CD14-positive monocyte (primary cell): ENCODE measurements at regions not wholly inside any gene's neighbourhood (a gene's known extent, or its start where the extent isn't known, plus 50 kb on each side); places are given as distances from the start of the nearest gene placed in this dataset.

Source experiments
- DNase-seq, 3 donors: peaks; one replicate each; pipeline ENCODE4 v3.0.0-alpha.2; 2011 to 2022
- H2AFZ ChIP-seq: 2 replicates; pipeline ENCODE4 v1.6.0; 2012; ENCODE audit warnings: mild to moderate bottlenecking, low read depth, low read length, inconsistent platforms; ENCODE audit not compliant: insufficient read depth, poor library complexity, severe bottlenecking
- H3K27ac ChIP-seq, 2 donors: 1 replicate in 1 of 2; 2 replicates in 1 of 2; pipeline ENCODE4 v1.5.1; 2012 to 2013; ENCODE audit warnings: low read length in 2 of 2, control low read depth in 1 of 2, inconsistent platforms in 1 of 2, low read depth in 1 of 2, mild to moderate bottlenecking in 1 of 2
- H3K27me3 ChIP-seq, 2 donors: one replicate each; pipeline versions ENCODE4 v1.6.0 to v1.6.1; 2011 to 2013; ENCODE audit warnings: low read length in 2 of 2; ENCODE audit not compliant: control insufficient read depth in 2 of 2, insufficient read depth in 2 of 2
- H3K36me3 ChIP-seq, 2 donors: replicated peaks in 1 of 2; 1 replicate in 1 of 2; 2 replicates in 1 of 2; pipeline versions ENCODE4 v1.5.1 to v1.6.1; 2012 to 2013; ENCODE audit warnings: low read length in 2 of 2, control low read depth in 1 of 2, inconsistent platforms in 1 of 2, mild to moderate bottlenecking in 1 of 2; ENCODE audit not compliant: insufficient read depth in 2 of 2, control insufficient read depth in 1 of 2
- H3K4me1 ChIP-seq, 2 donors: 1 replicate in 1 of 2; 2 replicates in 1 of 2; pipeline versions ENCODE4 v1.5.1 to v1.6.1; 2012 to 2013; ENCODE audit warnings: low read length in 2 of 2, control low read depth in 1 of 2, inconsistent platforms in 1 of 2, mild to moderate bottlenecking in 1 of 2, moderate library complexity in 1 of 2; ENCODE audit not compliant: insufficient read depth in 2 of 2, control insufficient read depth in 1 of 2
- H3K4me2 ChIP-seq: replicated peaks from 2 replicates; pipeline ENCODE3; 2012; ENCODE audit warnings: low read length, moderate library complexity, mild to moderate bottlenecking; ENCODE audit not compliant: poor library complexity, severe bottlenecking; ENCODE audit errors: extremely low read depth
- H3K4me3 ChIP-seq, 3 experiments: fragments of 200-600 bp in 1 of 3; sonication (generic) in 1 of 3; replicated peaks in 1 of 3; 1 replicate in 2 of 3; 2 replicates in 1 of 3; pipeline ENCODE4 v1.5.1; 2011 to 2013; ENCODE audit warnings: low read length in 3 of 3, mild to moderate bottlenecking in 3 of 3, control low read depth in 2 of 3, low read depth in 2 of 3, inconsistent platforms in 1 of 3, moderate library complexity in 1 of 3
- H3K79me2 ChIP-seq: 2 replicates; pipeline ENCODE4 v1.6.0; 2012; ENCODE audit warnings: mild to moderate bottlenecking, control low read depth, inconsistent platforms, low read length, moderate library complexity; ENCODE audit not compliant: insufficient read depth
- H3K9ac ChIP-seq: 2 replicates; pipeline ENCODE4 v1.6.0; 2017; ENCODE audit warnings: low read length, mild to moderate bottlenecking; ENCODE audit not compliant: insufficient read depth, poor library complexity, severe bottlenecking
- H3K9me3 ChIP-seq, 2 donors: replicated peaks in 1 of 2; 1 replicate in 1 of 2; 2 replicates in 1 of 2; pipeline versions ENCODE4 v1.5.1 to v1.6.1; 2012 to 2013; ENCODE audit warnings: low read length in 2 of 2, control low read depth in 1 of 2; ENCODE audit not compliant: control insufficient read depth in 1 of 2, insufficient read depth in 1 of 2
- H4K20me1 ChIP-seq: 2 replicates; pipeline ENCODE4 v1.6.0; 2012; ENCODE audit warnings: mild to moderate bottlenecking, low read length, control low read depth, moderate library complexity; ENCODE audit not compliant: insufficient read depth
- H3K27ac Mint-ChIP-seq, 7 donors: one replicate each; pipeline ENCODE4 v1.8.0; 2020; ENCODE audit warnings: mild to moderate bottlenecking in 7 of 7, mixed read lengths in 7 of 7, moderate library complexity in 6 of 7, inconsistent platforms in 2 of 7
- H3K27me3 Mint-ChIP-seq, 3 donors: one replicate each; pipeline ENCODE4 v1.8.0; 2021 to 2022; ENCODE audit warnings: low read depth in 3 of 3, mild to moderate bottlenecking in 3 of 3, mixed read lengths in 3 of 3, moderate library complexity in 3 of 3, inconsistent platforms in 1 of 3
- H3K36me3 Mint-ChIP-seq, 2 donors: one replicate each; pipeline ENCODE4 v1.8.0; 2020; ENCODE audit warnings: mixed read lengths in 2 of 2, inconsistent platforms in 1 of 2, mild to moderate bottlenecking in 1 of 2
- H3K4me1 Mint-ChIP-seq: one replicate; pipeline ENCODE4 v1.8.0; 2020; ENCODE audit warnings: mild to moderate bottlenecking, mixed read lengths
- H3K4me3 Mint-ChIP-seq, 2 donors: one replicate each; pipeline ENCODE4 v1.8.0; 2020; ENCODE audit warnings: mild to moderate bottlenecking in 2 of 2, mixed read lengths in 2 of 2, moderate library complexity in 1 of 2
- H3K9me3 Mint-ChIP-seq, 7 donors: one replicate each; pipeline ENCODE4 v1.8.0; 2020 to 2022; ENCODE audit warnings: mixed read lengths in 7 of 7, mild to moderate bottlenecking in 6 of 7, moderate library complexity in 6 of 7, inconsistent platforms in 2 of 7
- WGBS: methylation state at CpG from one replicate; pipeline ENCODE4 v1.1.5; 2013; ENCODE audit warnings: missing lambda C conversion rate; ENCODE audit not compliant: insufficient coverage; 5-methylcytosine and 5-hydroxymethylcytosine counted together
- intact Hi-C, 2 donors: fragments of 100-400 bp; cut with micrococcal nuclease; formaldehyde crosslinking; loops; one replicate each; pipeline versions ENCODE4 v1.15.0 to v1.15.1; 2023
- TF ChIP-seq, protein P1 (sequence below): fragments of 200-600 bp; IDR thresholded peaks from one replicate; pipeline ENCODE4 v1.8.0; 2022; ENCODE audit warnings: antibody characterized with exemption, mild to moderate bottlenecking

- no peaks in the 10 kb centered on the region for H3K4me1 Mint-ChIP-seq
- Histone ChIP-seq H3K4me2 (no peak overlapping the region), H3K9me3 (no peaks in the 10 kb centered on the region), H4K20me1 (no peaks in the 10 kb centered on the region), H3K36me3 (no peaks in the 10 kb centered on the region), H3K9ac (no peak overlapping the region), H3K27me3 (no peaks in the 10 kb centered on the region), H3K4me3 (no peak overlapping the region), H2AFZ (no peak overlapping the region), H3K79me2 (no peaks in the 10 kb centered on the region), H3K27ac (no peak overlapping the region), H3K4me1 (no peaks in the 10 kb centered on the region)
- no peaks in the 10 kb centered on the region for H3K27me3 Mint-ChIP-seq
- H3K27ac Mint-ChIP-seq: no peak overlapping the region
- WGBS: 56% methylated on average over 3 of the region's 5 CpGs
- H3K36me3 Mint-ChIP-seq: no peaks in the 10 kb centered on the region
- H3K4me3 Mint-ChIP-seq: no peak overlapping the region
- TF ChIP-seq, protein P1, sequence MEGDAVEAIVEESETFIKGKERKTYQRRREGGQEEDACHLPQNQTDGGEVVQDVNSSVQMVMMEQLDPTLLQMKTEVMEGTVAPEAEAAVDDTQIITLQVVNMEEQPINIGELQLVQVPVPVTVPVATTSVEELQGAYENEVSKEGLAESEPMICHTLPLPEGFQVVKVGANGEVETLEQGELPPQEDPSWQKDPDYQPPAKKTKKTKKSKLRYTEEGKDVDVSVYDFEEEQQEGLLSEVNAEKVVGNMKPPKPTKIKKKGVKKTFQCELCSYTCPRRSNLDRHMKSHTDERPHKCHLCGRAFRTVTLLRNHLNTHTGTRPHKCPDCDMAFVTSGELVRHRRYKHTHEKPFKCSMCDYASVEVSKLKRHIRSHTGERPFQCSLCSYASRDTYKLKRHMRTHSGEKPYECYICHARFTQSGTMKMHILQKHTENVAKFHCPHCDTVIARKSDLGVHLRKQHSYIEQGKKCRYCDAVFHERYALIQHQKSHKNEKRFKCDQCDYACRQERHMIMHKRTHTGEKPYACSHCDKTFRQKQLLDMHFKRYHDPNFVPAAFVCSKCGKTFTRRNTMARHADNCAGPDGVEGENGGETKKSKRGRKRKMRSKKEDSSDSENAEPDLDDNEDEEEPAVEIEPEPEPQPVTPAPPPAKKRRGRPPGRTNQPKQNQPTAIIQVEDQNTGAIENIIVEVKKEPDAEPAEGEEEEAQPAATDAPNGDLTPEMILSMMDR: no peak
- peaks cover 0 to 5% (median 0%) of the 10 kb centered on the region in 7 donors for H3K9me3 Mint-ChIP-seq
- intact Hi-C loops: no loop called here
- DNase-seq: no peak
These were observed 382.3 kb upstream of the MTPN start for GRCh38 chr7:136359333-136359903.

DNA sequence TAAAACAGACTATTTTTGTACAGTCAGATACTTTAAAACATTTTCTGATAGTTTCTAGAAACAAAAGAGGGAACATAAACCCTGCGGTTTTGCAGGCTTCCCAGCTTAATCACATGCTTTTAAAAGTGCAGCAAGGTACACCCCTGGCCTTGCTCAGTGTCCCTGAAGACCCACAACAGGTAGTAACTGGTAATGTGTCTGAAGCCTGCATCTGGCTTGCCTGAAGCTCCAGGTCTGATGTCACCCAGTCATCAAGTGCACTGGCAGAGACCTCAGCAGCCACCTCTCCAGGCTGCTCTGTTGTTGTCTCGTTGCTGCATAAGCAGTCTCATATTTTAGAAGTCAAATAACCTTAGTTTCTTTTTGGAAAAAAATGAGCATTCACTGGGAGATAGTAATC, 376.1 kb upstream of the MTPN start:
- H3K4me3 Mint-ChIP-seq: no peak overlapping the region
- no peaks in the 10 kb centered on the region for H3K36me3 Mint-ChIP-seq
- Histone ChIP-seq H3K79me2 (no peaks in the 10 kb centered on the region), H3K27me3 (no peaks in the 10 kb centered on the region), H2AFZ (no peak overlapping the region), H3K27ac (no peak overlapping the region), H3K4me3 (no peak overlapping the region), H3K4me1 (no peaks in the 10 kb centered on the region), H3K4me2 (no peak overlapping the region), H3K36me3 (no peaks in the 10 kb centered on the region), H3K9me3 (peaks cover 0 to 3% of the 10 kb centered on the region in 2 donors), H3K9ac (no peak overlapping the region), H4K20me1 (no peaks in the 10 kb centered on the region)
- WGBS: no CpG with 5 or more reads among the region's 2 CpGs
- H3K27me3 Mint-ChIP-seq: no peaks in the 10 kb centered on the region
- H3K9me3 Mint-ChIP-seq: peaks cover 0 to 2% (median 0%) of the 10 kb centered on the region in 7 donors
- no peaks in the 10 kb centered on the region for H3K4me1 Mint-ChIP-seq
- intact Hi-C loops: no loop called here
- TF ChIP-seq, protein P1: no peak
- DNase-seq: no peak
- no peak overlapping the region for H3K27ac Mint-ChIP-seq
